ENCODE measurements at regions not wholly inside any gene's neighbourhood (a gene's known extent, or its start where the extent isn't known, plus 50 kb on each side); places are given as distances from the start of the nearest gene placed in this dataset.

DNA sequence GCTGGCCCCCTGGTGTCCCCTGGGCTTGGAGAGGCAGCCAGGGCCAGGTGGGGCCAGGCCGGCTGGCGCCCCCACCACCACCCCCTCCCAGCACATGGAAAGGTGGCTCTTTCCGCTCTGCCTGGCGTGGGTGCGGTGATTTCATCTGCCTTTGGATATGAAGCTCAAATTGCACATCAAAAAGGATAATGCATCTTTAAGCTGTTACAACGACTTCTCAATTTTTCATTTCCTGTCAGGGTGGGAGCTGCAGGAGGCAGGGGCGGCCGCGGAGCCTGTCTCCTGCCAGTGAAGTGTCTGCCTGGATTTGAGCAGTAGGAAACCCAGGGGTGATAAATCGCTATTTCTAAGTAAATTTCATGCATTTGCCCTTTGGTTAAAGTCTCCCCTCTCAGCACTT, 169.2 kb upstream of the MVB12B start:
- Mint-ChIP-seq H3K4me1 (no peaks in the 10 kb centered on the region), H3K36me3 (no peaks in the 10 kb centered on the region), H3K9me3 (no peaks in the 10 kb centered on the region), H3K27ac (no peak overlapping the region), H3K4me3 (no peak overlapping the region)
- DNase-seq (ENCODE audit: low spot score in 2 of 2) (no peak), ATAC-seq (no peak)

- H3K9me3 Mint-ChIP-seq, result no peaks in the 10 kb centered on the region
These were observed 168.6 kb upstream of the MVB12B start for GRCh38 chr9:126157826-126158587.

DNA sequence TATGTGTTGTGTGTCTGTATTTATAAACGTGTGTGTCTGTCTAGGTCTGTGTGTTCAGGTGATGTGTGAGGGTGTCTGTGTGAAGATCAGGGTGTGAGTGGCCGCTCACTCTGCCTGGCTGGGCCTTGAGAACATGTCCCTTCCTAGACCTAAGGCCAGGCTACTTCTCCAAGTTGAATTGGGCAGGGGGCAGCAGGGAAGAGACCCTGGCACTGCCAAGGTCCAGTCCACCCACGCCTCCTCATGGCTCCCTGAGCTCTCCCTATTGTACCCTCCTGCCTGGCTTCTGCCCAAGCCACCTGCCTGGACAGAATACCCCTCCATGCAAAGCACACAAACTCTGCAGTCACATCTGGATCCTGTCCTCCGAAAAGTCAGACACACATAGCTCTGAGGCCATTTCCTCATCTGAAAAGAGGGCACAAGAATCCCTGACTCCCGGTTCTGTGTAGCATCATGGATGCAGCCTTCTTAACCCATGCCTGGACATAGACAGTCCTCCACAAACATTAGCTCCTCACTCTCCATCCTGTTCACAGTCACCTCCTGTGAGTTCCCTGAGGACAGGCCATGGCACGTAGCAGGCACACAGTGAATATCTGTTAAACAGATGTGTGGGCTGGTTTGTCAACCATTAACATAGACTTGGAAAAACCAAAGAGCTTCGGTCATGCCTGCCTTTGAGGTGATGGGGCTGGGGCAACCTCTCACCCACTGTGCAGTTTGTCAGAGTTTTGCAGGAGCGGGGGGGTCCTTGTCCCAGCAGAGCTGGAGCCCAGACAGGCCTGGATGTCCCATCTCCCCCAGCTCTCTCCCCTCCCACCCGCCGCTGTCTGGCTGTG, 167.8 kb upstream of the MVB12B start:
- DNase-seq (ENCODE audit: low spot score in 2 of 2) (peak in 1 of 2 donors; percentile 25), ATAC-seq (no peak)
- no peaks in the 10 kb centered on the region for H3K36me3 Mint-ChIP-seq
- H3K9me3 Mint-ChIP-seq, result no peaks in the 10 kb centered on the region
- H3K4me3 Mint-ChIP-seq, result no peak overlapping the region
- H3K4me1 Mint-ChIP-seq, result no peaks in the 10 kb centered on the region
- no peak overlapping the region for H3K27ac Mint-ChIP-seq

More at GRCh38 chr9:126157826-126158587, 168.6 kb upstream of the MVB12B start:
- no peak overlapping the region for H3K27ac Mint-ChIP-seq
- DNase-seq (ENCODE audit: low spot score in 2 of 2) (no peak), ATAC-seq (no peak)
- H3K36me3 Mint-ChIP-seq, result no peaks in the 10 kb centered on the region
- no peaks in the 10 kb centered on the region for H3K4me1 Mint-ChIP-seq
- no peak overlapping the region for H3K4me3 Mint-ChIP-seq

- H3K4me1 Mint-ChIP-seq, result no peaks in the 10 kb centered on the region
- H3K27ac Mint-ChIP-seq, result no peak overlapping the region
- no peaks in the 10 kb centered on the region for H3K36me3 Mint-ChIP-seq
- H3K4me3 Mint-ChIP-seq, result no peak overlapping the region
- ATAC-seq, result no peak
- no peaks in the 10 kb centered on the region for H3K9me3 Mint-ChIP-seq
- DNase-seq (ENCODE audit: low spot score in 2 of 2), result peak in 1 of 2 donors; percentile 34
These were observed 167.1 kb upstream of the MVB12B start for GRCh38 chr9:126159430-126160060.

- Mint-ChIP-seq H3K27ac (no peak overlapping the region), H3K4me1 (no peaks in the 10 kb centered on the region), H3K9me3 (no peaks in the 10 kb centered on the region), H3K4me3 (no peak overlapping the region), H3K36me3 (no peaks in the 10 kb centered on the region)
- DNase-seq (ENCODE audit: low spot score in 2 of 2) (peak in 1 of 2 donors; percentile 35), ATAC-seq (no peak)
These were observed 166.4 kb upstream of the MVB12B start for GRCh38 chr9:126160067-126160853.

DNA sequence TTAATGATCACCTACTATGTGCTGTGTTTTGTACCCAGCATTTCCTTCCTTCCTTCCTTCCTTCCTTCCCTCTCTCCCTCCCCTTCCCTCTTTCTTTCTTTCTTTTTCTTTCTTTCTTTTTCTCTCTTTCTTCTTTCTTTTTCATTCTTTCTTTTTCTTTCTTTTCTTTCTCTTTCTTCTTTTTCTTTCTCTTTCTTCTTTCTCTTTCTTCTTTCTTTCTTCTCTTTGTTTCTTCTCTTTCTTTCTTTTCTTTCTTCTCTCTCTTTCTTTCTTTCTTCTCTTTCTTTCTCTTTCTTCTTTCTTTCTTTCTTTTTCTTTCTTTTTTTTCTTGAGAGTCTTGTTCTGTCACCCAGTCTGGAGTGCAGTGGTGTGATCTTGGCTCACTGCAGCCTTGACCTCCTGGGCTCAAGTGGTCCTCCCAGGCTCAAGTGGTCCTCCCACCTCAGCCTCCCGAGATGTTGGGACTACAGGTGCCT, 165.7 kb upstream of the MVB12B start:
- Mint-ChIP-seq H3K36me3 (no peaks in the 10 kb centered on the region), H3K27ac (no peak overlapping the region), H3K4me1 (no peaks in the 10 kb centered on the region), H3K9me3 (no peaks in the 10 kb centered on the region), H3K4me3 (no peak overlapping the region)
- ATAC-seq (no peak), DNase-seq (ENCODE audit: low spot score in 2 of 2) (no peak)

DNA sequence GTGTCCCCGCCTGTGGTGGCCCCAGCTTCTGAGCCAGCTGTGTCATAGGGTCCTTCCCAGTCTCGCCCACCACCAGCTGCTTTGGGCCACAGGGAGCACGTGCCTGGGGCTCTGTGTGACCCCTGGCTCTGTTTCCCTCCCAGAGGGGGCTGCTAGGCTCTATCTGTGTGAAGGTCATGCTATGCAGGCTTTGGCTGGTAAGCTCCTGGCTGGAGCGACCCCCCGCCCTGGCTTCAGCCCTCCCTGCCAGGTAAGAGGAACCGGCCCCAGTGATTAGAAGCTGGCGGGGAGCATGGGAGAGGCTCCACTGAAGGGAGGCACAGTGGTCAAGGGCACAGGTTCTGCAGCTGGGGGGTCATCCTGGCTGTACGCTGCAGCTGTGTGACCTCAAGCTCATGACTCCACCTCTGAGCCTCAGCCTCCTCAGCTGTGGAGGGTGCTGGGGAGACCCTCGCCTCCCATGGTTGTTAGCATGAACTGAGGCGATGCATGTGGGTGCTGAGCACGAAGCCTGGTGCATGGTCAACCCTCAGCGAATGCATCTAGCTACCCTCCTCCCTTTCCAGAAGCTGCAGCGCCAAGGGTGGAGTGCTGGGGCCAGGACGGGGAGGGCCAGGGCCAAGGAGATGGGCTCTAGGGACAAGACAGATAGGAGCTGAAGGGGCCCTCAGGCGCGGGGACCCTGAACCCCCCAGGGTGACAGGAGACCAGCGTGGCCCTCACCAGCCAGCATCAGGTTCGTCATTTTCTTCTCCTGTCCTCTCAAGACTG, 163.8 kb upstream of the MVB12B start:
- Mint-ChIP-seq H3K4me3 (no peak overlapping the region), H3K36me3 (no peaks in the 10 kb centered on the region)

GRCh38 chr9:126164796-126165525, 161.7 kb upstream of the MVB12B start:
- no peak overlapping the region for H3K4me3 Mint-ChIP-seq
- DNase-seq (ENCODE audit: low spot score in 2 of 2) (peak in 1 of 2 donors; percentile 41), ATAC-seq (no peak)
- H3K36me3 Mint-ChIP-seq, result no peaks in the 10 kb centered on the region
- H3K9me3 Mint-ChIP-seq, result no peaks in the 10 kb centered on the region
- H3K27ac Mint-ChIP-seq, result no peak overlapping the region
- peaks cover 6% of the 10 kb centered on the region for H3K4me1 Mint-ChIP-seq

More for the DNA sequence above, 163.8 kb upstream of the MVB12B start:
- Mint-ChIP-seq H3K9me3 (no peaks in the 10 kb centered on the region), H3K4me1 (no peaks in the 10 kb centered on the region), H3K27ac (no peak overlapping the region)
- DNase-seq (ENCODE audit: low spot score in 2 of 2) (peak in 1 of 2 donors; percentile 33), ATAC-seq (no peak)

DNA sequence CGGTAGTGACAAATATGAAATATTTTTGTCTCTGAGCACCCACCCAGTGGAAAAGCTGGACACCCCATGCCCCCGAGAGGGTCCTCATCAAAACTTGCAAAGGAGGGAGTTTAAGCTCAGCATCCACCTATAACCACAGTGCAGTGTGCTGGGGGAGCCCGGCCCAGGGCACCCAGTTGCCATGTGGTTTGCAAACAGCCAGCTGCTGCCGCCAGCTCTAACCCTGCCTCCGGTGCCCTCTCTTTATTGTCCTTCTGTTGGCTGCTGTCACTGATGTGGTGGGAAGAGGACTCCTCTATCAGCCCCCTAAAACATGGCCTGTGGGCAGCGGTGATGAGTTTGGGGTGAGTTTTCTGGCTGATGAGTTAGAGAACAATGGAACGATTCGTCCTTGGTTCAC, 160.9 kb upstream of the MVB12B start:
- DNase-seq (ENCODE audit: low spot score in 2 of 2), result peak in 1 of 2 donors; percentile 34
- Mint-ChIP-seq H3K36me3 (no peaks in the 10 kb centered on the region), H3K27ac (no peak overlapping the region), H3K9me3 (no peaks in the 10 kb centered on the region), H3K4me3 (no peak overlapping the region), H3K4me1 (peaks cover 8% of the 10 kb centered on the region)
- no peak for ATAC-seq

DNA sequence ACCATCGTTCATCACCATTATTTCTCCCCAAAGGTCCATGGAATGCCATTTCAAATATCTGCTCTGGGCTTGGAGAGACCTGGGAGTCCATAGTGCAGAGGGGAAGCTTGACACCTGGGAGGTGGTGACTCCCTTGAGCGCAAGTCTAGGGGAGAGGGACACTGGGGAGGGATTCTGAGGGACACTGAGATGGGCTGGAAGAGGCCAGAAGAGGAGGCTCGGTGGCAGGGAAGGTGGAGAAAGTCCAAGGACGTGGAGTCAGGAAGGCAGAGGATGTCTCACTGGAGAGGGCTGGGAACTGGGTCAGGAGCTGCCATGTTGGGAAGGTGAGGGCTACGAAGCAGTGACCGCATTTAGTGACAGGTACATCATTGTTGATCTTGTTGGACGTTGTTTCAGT, 160.3 kb upstream of the MVB12B start:
- no peak for ATAC-seq
- peak in 1 of 2 donors; percentile 32 for DNase-seq (ENCODE audit: low spot score in 2 of 2)
- Mint-ChIP-seq H3K9me3 (no peaks in the 10 kb centered on the region), H3K27ac (no peak overlapping the region), H3K4me3 (no peak overlapping the region), H3K4me1 (peaks cover 8% of the 10 kb centered on the region), H3K36me3 (no peaks in the 10 kb centered on the region)

DNA sequence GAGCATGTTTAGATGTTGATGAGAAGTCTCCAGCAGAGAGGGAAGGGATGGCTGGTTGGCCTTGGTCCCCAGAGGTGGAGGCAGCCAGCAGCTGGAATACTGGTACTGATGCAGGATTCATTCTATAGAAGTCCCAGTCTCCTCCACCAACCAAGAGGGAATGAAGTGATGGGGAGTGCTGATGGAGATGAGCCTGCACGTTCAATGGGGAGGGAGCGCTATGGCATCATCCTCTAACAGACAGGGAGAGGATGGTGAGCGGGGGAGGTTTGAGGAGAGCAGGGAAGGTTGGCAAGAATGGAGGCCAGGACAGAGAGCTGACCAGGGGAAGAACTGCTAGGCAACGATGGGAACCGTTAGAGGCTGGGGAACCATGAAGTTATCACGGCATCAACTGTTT, 159.8 kb upstream of the MVB12B start:
- Mint-ChIP-seq H3K4me1 (peaks cover 8% of the 10 kb centered on the region), H3K9me3 (no peaks in the 10 kb centered on the region), H3K27ac (no peak overlapping the region), H3K4me3 (no peak overlapping the region), H3K36me3 (no peaks in the 10 kb centered on the region)
- DNase-seq (ENCODE audit: low spot score in 2 of 2) (peak in 1 of 2 donors; percentile 7), ATAC-seq (no peak)

DNA sequence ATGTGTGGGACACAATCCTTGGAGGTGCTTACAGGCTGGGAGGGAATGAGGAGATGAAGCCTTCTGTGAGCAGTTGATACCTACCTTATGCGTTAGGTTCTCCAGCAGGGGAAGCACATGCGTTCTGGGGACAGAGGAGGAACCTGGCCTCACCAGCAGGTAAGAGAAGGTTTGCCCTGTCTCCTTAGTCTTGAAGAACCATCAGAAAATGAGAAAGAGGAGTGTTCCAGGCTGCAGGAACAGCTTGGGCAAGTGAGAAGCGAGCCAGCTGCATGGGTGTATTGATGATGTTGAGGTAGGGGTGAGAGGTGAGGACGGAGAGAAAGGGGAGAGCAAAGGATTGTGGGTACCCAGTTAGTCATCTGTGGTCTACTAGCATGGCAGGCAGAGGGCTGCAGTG, 156.9 kb upstream of the MVB12B start:
- peak in 1 of 2 donors; percentile 41 for DNase-seq (ENCODE audit: low spot score in 2 of 2)
- no peak for ATAC-seq
- no peaks in the 10 kb centered on the region for H3K36me3 Mint-ChIP-seq
- H3K27ac Mint-ChIP-seq, result no peak overlapping the region
- H3K4me3 Mint-ChIP-seq, result no peak overlapping the region
- peaks cover 8% of the 10 kb centered on the region for H3K4me1 Mint-ChIP-seq
- no peaks in the 10 kb centered on the region for H3K9me3 Mint-ChIP-seq

GRCh38 chr9:126170286-126170823, 156.3 kb upstream of the MVB12B start:
- Mint-ChIP-seq H3K4me1 (peaks cover 8% of the 10 kb centered on the region), H3K4me3 (no peak overlapping the region), H3K27ac (no peak overlapping the region), H3K9me3 (peaks cover 5% of the 10 kb centered on the region), H3K36me3 (no peaks in the 10 kb centered on the region)
- ATAC-seq (no peak), DNase-seq (ENCODE audit: low spot score in 2 of 2) (peak in 1 of 2 donors; percentile 41)

All from stimulated activated effector memory CD8-positive, alpha-beta T cell treated with anti-CD3 and anti-CD28 coated beads, Interleukin-12 subunit alpha, Interleukin-12 subunit beta, amount 100 ng/mL, for 72 hours (primary cell).